Body of pancreas (tissue), 4 donors: ENCODE measurements at regions not wholly inside any gene's neighbourhood (a gene's known extent, or its start where the extent isn't known, plus 50 kb on each side); places are given as distances from the start of the nearest gene placed in this dataset.

Experiments
- ATAC-seq: fragments of 150-250 bp; one replicate; pipeline ENCODE4 v1.9.1; 2016
- DNase-seq, 4 donors: peaks; one replicate each; pipeline ENCODE4 v3.0.0-alpha.2; 2019
- H3K27ac ChIP-seq, 4 donors: fragments of 200-600 bp; sonication (generic); 1 replicate in 3 of 4; 2 replicates in 1 of 4; pipeline versions ENCODE4 v1.5.1 to v1.6.1; 2016 to 2019; ENCODE audit warnings: mild to moderate bottlenecking in 1 of 4, mixed read lengths in 1 of 4, moderate library complexity in 1 of 4
- H3K27me3 ChIP-seq, 2 donors: fragments of 200-600 bp; sonication (generic); one replicate each; pipeline ENCODE4 v1.6.0; 2016; ENCODE audit warnings: mild to moderate bottlenecking in 1 of 2
- H3K36me3 ChIP-seq, 2 donors: fragments of 200-600 bp; sonication (generic); replicated peaks in 1 of 2; 2 replicates each; pipeline ENCODE4 v1.5.1; 2016; ENCODE audit warnings: low read depth in 2 of 2; ENCODE audit not compliant: insufficient read depth in 1 of 2
- H3K4me1 ChIP-seq: fragments of 200-600 bp; sonication (generic); one replicate; pipeline ENCODE4 v1.6.0; 2016
- H3K4me3 ChIP-seq, 2 donors: fragments of 200-600 bp; sonication (generic); 1 replicate in 1 of 2; 2 replicates in 1 of 2; pipeline ENCODE4 v1.5.1; 2016 to 2019
- H3K9me3 ChIP-seq, 3 donors: fragments of 200-600 bp; sonication (generic); 1 replicate in 2 of 3; 2 replicates in 1 of 3; pipeline ENCODE4 v1.5.1; 2016
- CTCF ChIP-seq, 7 experiments: fragments of 450-650 bp in 4 of 7; fragments of 200-600 bp in 3 of 7; sonication (generic) in 3 of 7; IDR thresholded peaks; one replicate each; pipeline ENCODE4 v1.5.1; 2016 to 2019; ENCODE audit warnings: antibody characterized with exemption in 7 of 7
- POLR2A ChIP-seq, 3 donors: fragments of 450-650 bp; IDR thresholded peaks; one replicate each; pipeline ENCODE4 v1.6.1; 2016; ENCODE audit warnings: antibody characterized with exemption in 3 of 3, mild to moderate bottlenecking in 2 of 3
- WGBS, 2 donors: methylation state at CpG; one replicate each; pipeline ENCODE4 v1.1.5; 2017; 5-methylcytosine and 5-hydroxymethylcytosine counted together
- intact Hi-C: fragments of 100-400 bp; cut with DNase I; formaldehyde crosslinking; loops from one replicate; pipeline ENCODE4 v1.15.1; 2023

- no peak for TF ChIP-seq CTCF (IDR thresholded peaks at IDR 0.05)
- TF ChIP-seq POLR2A (IDR thresholded peaks at IDR 0.05), result no peak
- H3K27me3 ChIP-seq, result no peaks in the 10 kb centered on the region
- no peaks in the 10 kb centered on the region for H3K4me1 ChIP-seq
- DNase-seq (no peak), ATAC-seq (no peak)
- no peaks in the 10 kb centered on the region for H3K9me3 ChIP-seq
- intact Hi-C loops, result no loop called here
- no peak overlapping the region for H3K27ac ChIP-seq
- 53 to 70% methylated on average over 1 of the region's 1 CpG for WGBS, 2 donors
- H3K4me3 ChIP-seq, result no peak overlapping the region
- no peaks in the 10 kb centered on the region for H3K36me3 ChIP-seq
Measured at GRCh38 chr2:103740631-103741030, 978.8 kb downstream of the TMEM182 start.

GRCh38 chr2:103743195-103743594 is 981.4 kb downstream of the TMEM182 start:
- ATAC-seq (no peak), DNase-seq (no peak)
- Histone ChIP-seq H3K9me3 (no peaks in the 10 kb centered on the region), H3K4me3 (no peak overlapping the region), H3K4me1 (no peaks in the 10 kb centered on the region), H3K36me3 (no peaks in the 10 kb centered on the region), H3K27ac (no peak overlapping the region), H3K27me3 (no peaks in the 10 kb centered on the region)
- no peak for TF ChIP-seq CTCF (IDR thresholded peaks at IDR 0.05)
- no peak for TF ChIP-seq POLR2A (IDR thresholded peaks at IDR 0.05)
- intact Hi-C loops, result no loop called here

- intact Hi-C loops, result no loop called here
Measured at GRCh38 chr2:103754530-103754929, 992.7 kb downstream of the TMEM182 start.

GRCh38 chr2:103773884-103774283 is 1012.1 kb downstream of the TMEM182 start:
- Histone ChIP-seq H3K9me3 (no peaks in the 10 kb centered on the region), H3K4me3 (no peak overlapping the region), H3K4me1 (no peaks in the 10 kb centered on the region), H3K36me3 (no peaks in the 10 kb centered on the region), H3K27ac (no peak overlapping the region), H3K27me3 (no peaks in the 10 kb centered on the region)
- TF ChIP-seq CTCF (IDR thresholded peaks at IDR 0.05) (no peak), POLR2A (IDR thresholded peaks at IDR 0.05) (no peak)
- no peak for DNase-seq
- intact Hi-C loops, result no loop called here
- WGBS, 2 donors, result 44 to 51% methylated on average over 4 of the region's 4 CpGs
- no peak for ATAC-seq

More at GRCh38 chr2:103754530-103754929, 992.7 kb downstream of the TMEM182 start:
- ATAC-seq (no peak), DNase-seq (no peak)
- H3K36me3 ChIP-seq, result no peaks in the 10 kb centered on the region
- no peaks in the 10 kb centered on the region for H3K27me3 ChIP-seq
- H3K9me3 ChIP-seq, result no peaks in the 10 kb centered on the region
- WGBS, 2 donors, result 45 to 52% methylated on average over 2 of the region's 2 CpGs
- H3K4me1 ChIP-seq, result no peaks in the 10 kb centered on the region
- TF ChIP-seq CTCF (IDR thresholded peaks at IDR 0.05) (no peak), POLR2A (IDR thresholded peaks at IDR 0.05) (no peak)
- no peak overlapping the region for H3K4me3 ChIP-seq
- no peak overlapping the region for H3K27ac ChIP-seq

GRCh38 chr2:103780088-103780702 is 1018.4 kb downstream of the TMEM182 start:
- DNase-seq (no peak), ATAC-seq (no peak)
- intact Hi-C loops, result no loop called here
- Histone ChIP-seq H3K4me3 (no peak overlapping the region), H3K27ac (no peak overlapping the region), H3K4me1 (no peaks in the 10 kb centered on the region), H3K27me3 (no peaks in the 10 kb centered on the region), H3K36me3 (no peaks in the 10 kb centered on the region), H3K9me3 (no peaks in the 10 kb centered on the region)
- no peak for TF ChIP-seq CTCF (IDR thresholded peaks at IDR 0.05)
- no peak for TF ChIP-seq POLR2A (IDR thresholded peaks at IDR 0.05)
- WGBS, 2 donors, result 66 to 72% methylated on average over 4 of the region's 4 CpGs
